ENCODE measurements at regions not wholly inside any gene's neighbourhood (a gene's known extent, or its start where the extent isn't known, plus 50 kb on each side); places are given as distances from the start of the nearest gene placed in this dataset.

- Histone ChIP-seq H3K4me3 (ENCODE audit: low read length) (no peak overlapping the region), H3K36me3 (ENCODE audit: control insufficient read depth, insufficient read depth, low read length) (no peaks in the 10 kb centered on the region), H3K27me3 (ENCODE audit: control insufficient read depth, insufficient read depth, low read length, poor library complexity, severe bottlenecking) (no peaks in the 10 kb centered on the region), H3K9ac (ENCODE audit: extremely low read depth, low read length, poor library complexity, severe bottlenecking) (no peak overlapping the region), H3K27ac (ENCODE audit: low read depth, low read length) (no peak overlapping the region), H3K4me1 (ENCODE audit: control insufficient read depth, insufficient read depth, low read length) (no peaks in the 10 kb centered on the region), H3K9me3 (ENCODE audit: control insufficient read depth, low read length) (no peaks in the 10 kb centered on the region)
- Mint-ChIP-seq H3K4me1 (no peaks in the 10 kb centered on the region), H3K27me3 (ENCODE audit: insufficient read depth) (no peaks in the 10 kb centered on the region), H3K4me3 (no peak overlapping the region), H3K27ac (no peak overlapping the region), H3K36me3 (ENCODE audit: low read depth) (no peaks in the 10 kb centered on the region), H3K9me3 (peaks cover 6% of the 10 kb centered on the region)
- TF ChIP-seq CTCF (conservative IDR thresholded peaks at IDR 0.05): no peak
- DNase-seq: no peak
- WGBS, 2 experiments (ENCODE audit: insufficient coverage in 1 of 2, insufficient read length in 1 of 2): 88% methylated on average over 1 of the region's 1 CpG; no CpG with 5 or more reads in 1 of the 2 experiments
These were observed 191.6 kb upstream of the E2F7 start for GRCh38 chr12:77256956-77257355.

DNA sequence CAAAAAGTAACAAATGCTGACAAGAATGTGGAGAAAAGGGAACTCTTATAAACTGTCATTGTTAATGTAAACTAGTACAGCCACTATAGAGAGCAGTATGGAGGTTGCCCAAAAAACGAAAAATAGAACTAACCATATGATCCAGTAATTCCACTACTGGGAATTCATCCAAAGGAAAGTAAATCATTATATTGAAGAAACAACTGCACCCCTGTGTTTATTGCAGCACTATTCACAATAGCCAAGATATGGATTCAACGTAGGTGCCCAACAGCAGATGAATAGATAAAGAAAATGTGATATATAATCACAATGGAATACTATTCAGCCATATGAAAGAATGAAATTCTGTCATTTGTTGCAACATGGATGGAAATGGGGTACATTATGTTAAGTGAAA is 188.0 kb upstream of the E2F7 start:
- H3K9me3 ChIP-seq (ENCODE audit: control insufficient read depth, low read length): no peaks in the 10 kb centered on the region
- Mint-ChIP-seq H3K4me1 (no peaks in the 10 kb centered on the region), H3K27ac (no peak overlapping the region), H3K4me3 (no peak overlapping the region), H3K27me3 (ENCODE audit: insufficient read depth) (no peaks in the 10 kb centered on the region), H3K36me3 (ENCODE audit: low read depth) (no peaks in the 10 kb centered on the region), H3K9me3 (no peaks in the 10 kb centered on the region)
- no peak overlapping the region for H3K9ac ChIP-seq (ENCODE audit: extremely low read depth, low read length, poor library complexity, severe bottlenecking)
- no peaks in the 10 kb centered on the region for H3K4me1 ChIP-seq (ENCODE audit: control insufficient read depth, insufficient read depth, low read length)
- H3K4me3 ChIP-seq (ENCODE audit: low read length): no peak overlapping the region
- DNase-seq: no peak
- 81% methylated on average over 2 of the region's 2 CpGs; no CpG with 5 or more reads in 1 of the 2 experiments for WGBS, 2 experiments (ENCODE audit: insufficient coverage in 1 of 2, insufficient read length in 1 of 2)
- no peak for TF ChIP-seq CTCF (conservative IDR thresholded peaks at IDR 0.05)
- H3K36me3 ChIP-seq (ENCODE audit: control insufficient read depth, insufficient read depth, low read length): no peaks in the 10 kb centered on the region
- no peaks in the 10 kb centered on the region for H3K27me3 ChIP-seq (ENCODE audit: control insufficient read depth, insufficient read depth, low read length, poor library complexity, severe bottlenecking)
- no peak overlapping the region for H3K27ac ChIP-seq (ENCODE audit: low read depth, low read length)

GRCh38 chr12:77251799-77252198 is 186.4 kb upstream of the E2F7 start:
- no peak overlapping the region for H3K4me3 Mint-ChIP-seq
- H3K9me3 Mint-ChIP-seq: no peaks in the 10 kb centered on the region
- Histone ChIP-seq H3K36me3 (ENCODE audit: control insufficient read depth, insufficient read depth, low read length) (no peaks in the 10 kb centered on the region), H3K9me3 (ENCODE audit: control insufficient read depth, low read length) (no peaks in the 10 kb centered on the region), H3K27me3 (ENCODE audit: control insufficient read depth, insufficient read depth, low read length, poor library complexity, severe bottlenecking) (no peaks in the 10 kb centered on the region), H3K27ac (ENCODE audit: low read depth, low read length) (no peak overlapping the region), H3K4me3 (ENCODE audit: low read length) (no peak overlapping the region), H3K4me1 (ENCODE audit: control insufficient read depth, insufficient read depth, low read length) (no peaks in the 10 kb centered on the region), H3K9ac (ENCODE audit: extremely low read depth, low read length, poor library complexity, severe bottlenecking) (no peak overlapping the region)
- no peaks in the 10 kb centered on the region for H3K36me3 Mint-ChIP-seq (ENCODE audit: low read depth)
- no peak for DNase-seq
- 87% methylated on average over 2 of the region's 2 CpGs; no CpG with 5 or more reads in 1 of the 2 experiments for WGBS, 2 experiments (ENCODE audit: insufficient coverage in 1 of 2, insufficient read length in 1 of 2)
- H3K27ac Mint-ChIP-seq: no peak overlapping the region
- no peak for TF ChIP-seq CTCF (conservative IDR thresholded peaks at IDR 0.05)
- no peaks in the 10 kb centered on the region for H3K4me1 Mint-ChIP-seq
- no peaks in the 10 kb centered on the region for H3K27me3 Mint-ChIP-seq (ENCODE audit: insufficient read depth)
